Keratinocyte (primary cell): ENCODE measurements at regions not wholly inside any gene's neighbourhood (a gene's known extent, or its start where the extent isn't known, plus 50 kb on each side); places are given as distances from the start of the nearest gene placed in this dataset.

ENCODE experiments used
- DNase-seq: peaks from one replicate; pipeline ENCODE4 v3.0.0-alpha.2; 2011; ENCODE audit warnings: low read depth, missing footprints, low spot score
- FAIRE-seq: peaks from 2 replicates; lab custom pipeline; 2011; peaks lifted over from hg19 to GRCh38; lab: Jason Lieb, UNC
- H2AFZ ChIP-seq: 2 replicates; pipeline ENCODE4 v1.6.0; 2012; ENCODE audit warnings: low read length, control low read depth, inconsistent platforms; ENCODE audit not compliant: control insufficient read depth
- H3K27ac ChIP-seq: 2 replicates; pipeline ENCODE4 v1.5.1; 2011; ENCODE audit warnings: low read length; ENCODE audit not compliant: control insufficient read depth, insufficient read depth
- H3K27me3 ChIP-seq: 3 replicates; pipeline ENCODE4 v1.6.0; 2011; ENCODE audit warnings: low read length; ENCODE audit not compliant: control insufficient read depth, insufficient read depth; ENCODE audit errors: extremely low read depth
- H3K36me3 ChIP-seq, 2 experiments: 2 replicates in 1 of 2; 3 replicates in 1 of 2; pipeline ENCODE4 v1.5.1; 2011; ENCODE audit warnings: low read length in 2 of 2, mild to moderate bottlenecking in 1 of 2; ENCODE audit not compliant: control insufficient read depth in 2 of 2, insufficient read depth in 2 of 2; ENCODE audit errors: extremely low read depth in 1 of 2
- H3K4me1 ChIP-seq: 3 replicates; pipeline ENCODE4 v1.5.1; 2011; ENCODE audit warnings: low read length; ENCODE audit not compliant: control insufficient read depth, insufficient read depth; ENCODE audit errors: extremely low read depth
- H3K4me2 ChIP-seq: 3 replicates; pipeline ENCODE4 v1.6.0; 2011; ENCODE audit warnings: low read depth, low read length; ENCODE audit not compliant: control insufficient read depth, insufficient read depth; ENCODE audit errors: extremely low read depth
- H3K4me3 ChIP-seq, 3 experiments: fragments of 200-600 bp in 1 of 3; sonication (generic) in 1 of 3; 2 replicates in 2 of 3; 3 replicates in 1 of 3; pipeline ENCODE4 v1.5.1; 2011 to 2016; ENCODE audit warnings: low read length in 3 of 3, mild to moderate bottlenecking in 3 of 3, control low read depth in 2 of 3, inconsistent platforms in 1 of 3, low read depth in 1 of 3, mixed read lengths in 1 of 3, mixed run types in 1 of 3, moderate library complexity in 1 of 3; ENCODE audit not compliant: control insufficient read depth in 2 of 3, insufficient read depth in 2 of 3; ENCODE audit errors: extremely low read depth in 1 of 3
- H3K79me2 ChIP-seq: 2 replicates; pipeline ENCODE4 v1.6.0; 2012; ENCODE audit warnings: low read length; ENCODE audit not compliant: control insufficient read depth, insufficient read depth
- H3K9ac ChIP-seq: 3 replicates; pipeline ENCODE4 v1.6.0; 2011; ENCODE audit warnings: low read length; ENCODE audit not compliant: control insufficient read depth, insufficient read depth; ENCODE audit errors: extremely low read depth
- H3K9me1 ChIP-seq: 3 replicates; pipeline ENCODE4 v1.6.0; 2011; ENCODE audit warnings: low read length; ENCODE audit not compliant: control insufficient read depth, insufficient read depth; ENCODE audit errors: extremely low read depth
- H3K9me3 ChIP-seq: 2 replicates; pipeline ENCODE4 v1.5.1; 2012; ENCODE audit warnings: low read depth, low read length; ENCODE audit not compliant: control insufficient read depth
- H4K20me1 ChIP-seq: 3 replicates; pipeline ENCODE4 v1.6.0; 2011; ENCODE audit warnings: low read length; ENCODE audit not compliant: control insufficient read depth, insufficient read depth; ENCODE audit errors: extremely low read depth
- CTCF ChIP-seq, 3 experiments: IDR thresholded peaks in 1 of 3; conservative IDR thresholded peaks in 1 of 3; optimal IDR thresholded peaks in 1 of 3; 2 replicates in 2 of 3; 3 replicates in 1 of 3; pipeline versions ENCODE3 to v1.5.1; 2011; ENCODE audit warnings: low read length in 3 of 3, mild to moderate bottlenecking in 3 of 3, moderate library complexity in 2 of 3, control low read depth in 1 of 3, inconsistent platforms in 1 of 3; ENCODE audit not compliant: insufficient read depth in 2 of 3; ENCODE audit errors: extremely low read depth in 1 of 3
- EZH2 ChIP-seq: IDR thresholded peaks from one replicate; pipeline ENCODE4 v1.6.1; 2012; ENCODE audit warnings: inconsistent platforms, mild to moderate bottlenecking, low read length, moderate library complexity
- dilution Hi-C: fragments of 300-500 bp; cut with MboI; formaldehyde crosslinking; loops from one replicate; pipeline ENCODE4 v1.7.0; 2020; ENCODE audit warnings: low sequenced_read_pairs; ENCODE audit not compliant: extremely low pct_ligation_motif_present

GRCh38 chr6:139659196-139659595 is 284.7 kb upstream of the CITED2 start:
- dilution Hi-C loops = no loop called here
- no peaks in the 10 kb centered on the region for H4K20me1 ChIP-seq
- no peak overlapping the region for H3K4me3 ChIP-seq
- no peak overlapping the region for H3K4me2 ChIP-seq
- H3K36me3 ChIP-seq = no peaks in the 10 kb centered on the region
- TF ChIP-seq EZH2 = no peak
- TF ChIP-seq CTCF (optimal IDR thresholded peaks at IDR 0.05 in 1 of 3, IDR thresholded peaks at IDR 0.05 in 1 of 3, conservative IDR thresholded peaks at IDR 0.05 in 1 of 3; ENCODE audit: extremely low read depth in 1 of 3, insufficient read depth in 2 of 3, low read length in 3 of 3) = no peak
- H3K27me3 ChIP-seq = no peaks in the 10 kb centered on the region
- no peaks in the 10 kb centered on the region for H3K79me2 ChIP-seq
- H3K4me1 ChIP-seq = no peaks in the 10 kb centered on the region
- no peaks in the 10 kb centered on the region for H3K9me1 ChIP-seq
- H3K9me3 ChIP-seq = no peaks in the 10 kb centered on the region
- H3K9ac ChIP-seq = no peak overlapping the region
- H2AFZ ChIP-seq = no peak overlapping the region
- no peak overlapping the region for H3K27ac ChIP-seq
- FAIRE-seq (no peak), DNase-seq (no peak)

GRCh38 chr6:139657119-139657518 is 282.7 kb upstream of the CITED2 start:
- FAIRE-seq = no peak
- Histone ChIP-seq H3K27me3 (no peaks in the 10 kb centered on the region), H3K9ac (no peak overlapping the region), H3K36me3 (no peaks in the 10 kb centered on the region), H3K9me1 (no peaks in the 10 kb centered on the region), H4K20me1 (no peaks in the 10 kb centered on the region), H3K4me3 (no peak overlapping the region), H3K27ac (no peak overlapping the region), H3K4me1 (no peaks in the 10 kb centered on the region), H3K79me2 (no peaks in the 10 kb centered on the region), H3K4me2 (no peak overlapping the region), H3K9me3 (no peaks in the 10 kb centered on the region), H2AFZ (no peak overlapping the region)
- no peak for TF ChIP-seq CTCF (optimal IDR thresholded peaks at IDR 0.05 in 1 of 3, IDR thresholded peaks at IDR 0.05 in 1 of 3, conservative IDR thresholded peaks at IDR 0.05 in 1 of 3; ENCODE audit: extremely low read depth in 1 of 3, insufficient read depth in 2 of 3, low read length in 3 of 3)
- no peak for TF ChIP-seq EZH2
- dilution Hi-C loops = no loop called here
- no peak for DNase-seq
